Iris pigment epithelial cell (primary cell): ENCODE measurements at regions not wholly inside any gene's neighbourhood (a gene's known extent, or its start where the extent isn't known, plus 50 kb on each side); places are given as distances from the start of the nearest gene placed in this dataset.
"Not testable (repeated sequence)": the region's sequence is repeated elsewhere in the genome, so short reads cannot be mapped to it uniquely, and the experiment has no call there.

Source experiments
- DNase-seq: peaks from one replicate; pipeline ENCODE4 v3.0.0-alpha.2; 2011; ENCODE audit warnings: low read depth

DNA sequence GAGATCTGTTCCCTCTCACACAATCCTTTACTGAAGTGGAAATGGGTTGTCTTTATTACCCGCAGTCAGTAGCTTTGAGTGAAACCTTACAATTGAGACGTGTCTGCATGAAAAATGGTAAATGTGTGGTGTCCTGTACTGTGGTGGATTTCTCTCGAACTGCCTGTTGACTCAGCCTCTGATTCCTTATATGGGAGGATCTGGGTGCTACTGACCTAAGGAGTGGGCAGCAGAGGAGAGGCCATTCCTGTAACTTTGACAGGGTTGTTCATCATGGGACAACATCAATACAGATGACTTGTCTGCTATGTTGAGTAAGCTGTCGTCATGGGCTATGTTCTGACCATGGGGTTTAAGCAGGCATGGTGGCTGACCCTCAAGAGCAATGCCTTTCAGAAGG lies 159.6 kb upstream of the WDR1 start:
- DNase-seq = no peak

DNA sequence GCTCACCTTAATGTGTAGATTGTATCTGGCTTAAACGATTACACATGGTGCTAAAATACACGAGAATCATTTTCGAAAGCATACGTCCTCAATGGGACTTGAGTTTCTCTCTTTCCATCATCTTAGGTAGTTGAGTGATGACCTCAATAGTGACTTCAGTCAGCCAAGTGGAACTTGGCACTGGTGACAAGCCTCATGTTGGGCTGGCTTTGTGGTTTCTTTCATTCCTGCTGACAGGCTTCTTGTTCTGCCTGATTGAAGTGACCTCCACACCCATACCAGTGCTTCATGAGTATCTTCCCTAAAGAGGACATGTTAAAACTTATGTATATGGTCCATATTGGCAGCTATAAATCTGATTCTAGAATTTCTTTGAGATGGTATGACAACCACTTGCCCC lies 159.1 kb upstream of the WDR1 start:
- no peak for DNase-seq

GRCh38 chr4:10273030-10273429 lies 156.4 kb upstream of the WDR1 start:
- no peak for DNase-seq

- no peak for DNase-seq
These were observed 155.9 kb upstream of the WDR1 start for GRCh38 chr4:10272511-10272910.

- DNase-seq = no peak
These were observed 150.5 kb upstream of the WDR1 start for GRCh38 chr4:10267066-10267465.

GRCh38 chr4:10260777-10261176 lies 144.2 kb upstream of the WDR1 start:
- DNase-seq = no peak

DNA sequence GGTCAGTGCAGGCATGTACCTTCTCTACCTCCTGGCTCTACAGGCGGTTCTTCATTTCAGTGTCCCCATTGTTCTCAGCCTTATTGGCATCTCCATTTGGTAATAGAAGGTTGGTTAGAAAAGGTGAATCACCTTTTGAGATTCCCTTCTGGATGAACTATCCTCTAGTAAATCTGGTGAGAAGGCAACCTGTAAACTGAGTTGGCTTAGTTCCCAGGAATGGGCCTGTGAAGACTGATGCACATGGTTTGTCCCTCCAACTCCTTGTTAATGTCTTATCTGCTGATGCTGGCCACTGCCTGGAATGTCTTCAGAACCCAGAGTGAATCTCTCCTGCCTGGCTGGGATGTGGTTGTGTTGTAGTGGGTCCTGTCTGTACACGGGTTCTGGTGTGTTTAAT lies 143.4 kb upstream of the WDR1 start:
- no peak for DNase-seq

GRCh38 chr4:10256203-10256602 lies 139.6 kb upstream of the WDR1 start:
- no peak for DNase-seq

- DNase-seq = no peak
These were observed 137.2 kb upstream of the WDR1 start for GRCh38 chr4:10253765-10254164.

DNA sequence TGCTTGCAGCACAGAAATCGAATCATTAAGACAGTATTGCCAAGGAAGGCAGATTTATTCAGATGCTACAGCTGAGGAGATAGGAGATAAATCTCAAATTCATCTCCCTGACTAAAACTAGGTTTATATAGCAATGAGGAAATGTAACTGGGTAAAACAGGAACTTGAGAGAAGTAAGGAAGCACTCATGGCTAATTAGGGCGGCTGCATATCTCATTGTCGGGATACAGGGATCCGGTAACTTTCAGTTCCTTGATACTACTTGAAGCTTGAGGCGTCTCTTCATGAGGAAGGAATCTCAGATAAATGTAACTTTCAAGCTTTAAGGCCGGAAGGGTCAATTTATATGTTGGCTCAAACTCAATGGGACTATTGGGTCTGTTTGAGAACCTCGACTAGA lies 129.2 kb upstream of the WDR1 start:
- no peak for DNase-seq

GRCh38 chr4:10243856-10244255 lies 127.3 kb upstream of the WDR1 start:
- DNase-seq = no peak

GRCh38 chr4:10240691-10241090 lies 124.1 kb upstream of the WDR1 start:
- DNase-seq = no peak

- DNase-seq = no peak
These were observed 123.5 kb upstream of the WDR1 start for GRCh38 chr4:10239982-10240654.

DNA sequence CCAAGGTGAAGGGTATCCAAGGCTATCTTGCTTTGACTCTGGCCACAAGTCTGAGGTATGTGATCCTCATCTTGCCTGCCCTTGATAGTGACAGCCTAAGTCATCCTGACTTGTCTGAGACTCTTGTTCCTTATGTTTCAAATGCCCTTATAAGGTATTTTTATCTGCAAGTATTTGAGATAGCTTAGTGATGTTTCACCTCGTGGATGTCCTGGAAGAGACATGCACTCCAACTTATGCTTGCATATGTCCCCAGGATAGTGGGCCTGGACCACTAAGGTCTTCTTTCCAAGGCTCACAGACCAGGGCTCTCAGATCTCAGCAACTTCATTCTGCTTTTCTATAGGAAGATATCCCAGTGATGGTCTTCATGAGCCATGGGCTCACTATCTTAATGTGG lies 120.5 kb upstream of the WDR1 start:
- DNase-seq = no peak

DNA sequence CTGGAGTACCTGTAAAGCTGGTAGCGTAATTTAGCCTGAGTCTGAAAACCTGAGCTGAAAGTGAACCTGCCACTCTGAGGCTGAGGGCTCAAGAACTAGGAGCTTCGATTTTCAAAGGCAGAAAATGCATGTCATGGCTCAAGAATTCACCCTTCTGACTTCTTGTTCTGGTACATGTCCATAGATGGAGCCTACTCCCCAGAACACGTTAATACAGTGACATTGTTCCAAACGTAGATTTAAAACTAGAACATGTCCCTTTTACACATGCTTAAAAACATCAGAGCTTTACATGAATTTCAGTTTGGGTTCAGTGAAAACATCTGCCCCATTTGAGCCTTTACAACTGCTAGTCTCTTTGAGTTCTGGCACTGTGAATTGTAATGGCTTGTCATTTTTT lies 115.5 kb upstream of the WDR1 start:
- DNase-seq = no peak

DNA sequence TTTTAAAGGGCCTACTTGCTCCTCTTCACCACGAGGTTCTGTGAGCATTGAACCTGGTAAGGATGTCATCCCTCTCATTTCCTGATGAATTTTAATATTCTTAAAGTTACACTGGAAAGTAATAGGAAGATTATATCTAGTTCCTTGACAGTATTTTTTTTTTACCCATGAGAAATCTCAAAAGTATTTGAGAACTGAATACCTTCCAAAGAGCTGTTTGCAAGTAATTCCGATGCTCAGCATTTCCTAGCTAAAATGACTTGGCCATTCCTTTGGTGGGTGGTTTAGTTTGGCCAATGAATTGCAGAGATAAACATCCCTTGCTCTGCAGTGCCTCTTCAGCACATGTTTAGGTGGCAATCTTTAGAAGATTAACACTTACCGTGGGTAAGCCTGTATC lies 110.2 kb upstream of the WDR1 start:
- DNase-seq = no peak

- DNase-seq = no peak
These were observed 108.5 kb upstream of the WDR1 start for GRCh38 chr4:10225096-10225495.

GRCh38 chr4:10223782-10224181 lies 107.2 kb upstream of the WDR1 start:
- no peak for DNase-seq

DNA sequence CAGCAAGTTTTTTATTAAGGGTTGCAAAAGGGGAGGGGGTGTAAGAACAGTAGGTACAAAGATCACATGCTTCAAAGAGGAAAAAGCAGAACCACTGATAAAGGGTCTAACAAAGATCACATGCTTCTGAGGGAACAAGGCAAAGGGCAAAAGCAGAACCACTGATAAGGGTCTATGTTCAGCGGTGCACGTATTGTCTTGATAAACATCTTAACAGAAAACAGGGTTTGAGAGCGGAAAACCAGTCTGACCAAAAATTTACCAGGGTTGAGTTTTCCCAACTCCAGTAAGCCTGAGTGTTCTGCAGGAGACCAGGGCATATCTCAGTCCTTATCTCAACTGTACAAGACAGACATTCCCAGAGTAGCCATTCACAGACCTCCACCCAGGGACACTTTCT lies 96.9 kb upstream of the WDR1 start:
- not testable (repeated sequence) for DNase-seq

DNA sequence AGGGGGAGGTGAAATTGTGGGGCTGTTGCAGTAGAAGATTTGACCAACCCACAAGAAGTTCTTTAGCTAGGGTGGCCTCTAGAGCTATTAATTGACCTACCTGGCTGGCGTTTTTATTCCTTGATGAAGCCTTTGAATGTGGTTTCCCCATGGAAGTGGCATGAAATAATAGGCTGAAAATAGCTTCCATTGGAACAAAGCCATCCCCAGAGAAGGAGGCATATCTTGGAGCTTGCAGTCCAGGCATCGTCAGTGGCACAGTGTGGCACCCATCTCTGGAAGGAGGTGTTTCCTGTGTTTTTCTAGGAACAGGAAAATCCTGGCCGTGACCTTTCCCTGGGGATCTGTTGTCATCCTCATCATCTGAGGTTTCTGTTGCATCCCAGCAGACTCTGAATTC lies 96.3 kb upstream of the WDR1 start:
- no peak for DNase-seq

DNA sequence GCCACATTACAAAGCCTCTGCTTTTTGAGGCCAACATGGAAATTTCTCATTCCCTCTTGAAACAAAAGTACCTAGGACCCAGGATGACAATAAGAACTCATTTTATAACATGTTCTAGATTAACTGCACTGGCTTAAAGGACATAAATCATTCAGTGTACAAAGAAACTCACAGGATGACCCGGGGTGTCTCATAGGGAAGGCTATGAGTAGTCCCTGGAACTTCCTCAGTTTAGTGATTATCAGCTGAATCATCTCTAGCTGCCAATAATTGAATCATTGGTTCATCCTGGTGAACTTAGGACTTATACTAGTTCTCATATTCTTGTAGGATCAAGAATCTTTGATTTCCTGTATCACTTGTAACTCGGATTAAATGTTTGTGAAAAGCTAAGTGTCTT lies 95.8 kb upstream of the WDR1 start:
- no peak for DNase-seq

GRCh38 chr4:10207116-10207515 lies 90.5 kb upstream of the WDR1 start:
- DNase-seq = no peak

DNA sequence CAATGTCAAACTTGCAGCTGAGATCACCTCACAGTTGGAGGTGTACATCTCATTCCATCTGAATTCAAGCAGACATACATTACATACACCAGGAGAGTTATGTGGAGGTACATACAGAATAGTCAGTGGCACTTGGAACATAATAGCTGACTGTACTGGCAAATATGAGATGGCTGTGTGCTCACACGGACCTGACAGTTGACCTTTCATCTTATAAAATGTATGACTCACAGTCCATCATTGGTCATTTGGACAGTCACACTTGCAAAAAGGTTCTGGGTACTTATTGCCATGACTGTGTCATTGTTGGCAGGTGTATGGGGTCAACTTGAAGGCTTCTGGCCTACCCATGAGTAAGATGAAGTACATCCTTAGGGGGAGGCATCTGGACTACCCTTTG lies 88.6 kb upstream of the WDR1 start:
- DNase-seq = no peak

DNA sequence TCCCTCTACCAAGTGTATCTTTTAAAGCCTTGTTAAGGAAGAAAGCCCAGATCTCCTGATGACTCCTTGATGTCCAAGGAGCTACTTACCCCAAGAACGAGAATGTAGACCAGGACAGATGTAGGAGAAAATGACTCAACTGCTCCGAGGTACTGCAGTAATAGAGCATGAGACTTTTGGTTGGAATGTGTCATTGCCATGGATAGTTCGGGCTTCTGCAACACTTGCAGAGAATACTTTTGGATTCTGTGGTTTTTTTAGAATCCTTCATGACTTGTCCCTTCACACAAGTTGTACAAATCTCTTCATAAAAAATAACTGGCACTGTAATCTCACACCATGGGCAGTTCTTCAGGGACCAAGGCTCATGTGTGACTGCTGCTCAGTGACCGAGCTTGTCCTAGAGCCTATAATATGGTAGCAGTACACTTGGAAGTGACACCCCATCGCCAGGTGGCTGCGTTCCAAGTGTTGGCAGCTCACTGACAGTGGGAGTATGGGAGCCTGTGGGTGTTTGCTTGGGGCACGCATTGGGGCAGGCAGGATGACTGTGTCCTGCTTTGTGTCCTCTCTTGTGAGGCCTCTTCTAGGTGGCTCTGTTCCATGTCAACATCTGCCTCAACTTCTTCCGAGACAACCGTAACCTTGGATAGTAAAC lies 87.9 kb upstream of the WDR1 start:
- DNase-seq = no peak
